ENCODE measurements at regions not wholly inside any gene's neighbourhood (a gene's known extent, or its start where the extent isn't known, plus 50 kb on each side); places are given as distances from the start of the nearest gene placed in this dataset.
"Not testable (repeated sequence)": the region's sequence is repeated elsewhere in the genome, so short reads cannot be mapped to it uniquely, and the experiment has no call there.

DNA sequence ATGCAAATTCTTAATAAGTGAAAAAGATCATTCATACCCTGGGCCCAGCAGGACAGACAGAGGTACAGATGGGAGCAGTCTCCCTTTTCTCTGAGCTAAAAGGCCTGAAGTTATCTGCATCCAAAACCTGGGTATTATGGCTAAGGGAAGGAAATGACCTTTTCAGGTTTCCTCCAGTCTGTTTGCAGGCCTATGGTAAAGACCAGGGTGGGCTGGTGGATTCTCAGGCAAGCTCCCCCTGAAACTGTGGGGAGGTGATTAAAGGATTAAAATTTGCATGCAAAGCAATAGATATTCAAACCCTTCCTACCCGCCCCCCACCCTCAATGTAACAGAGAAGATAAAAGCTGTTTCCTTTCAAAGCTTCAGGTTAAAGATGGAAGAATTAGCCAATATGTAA, 471.8 kb upstream of the RUNX1 start:
- WGBS, 2 donors = 100% methylated on average over 1 of the region's 1 CpG
- TF ChIP-seq, protein P1, sequence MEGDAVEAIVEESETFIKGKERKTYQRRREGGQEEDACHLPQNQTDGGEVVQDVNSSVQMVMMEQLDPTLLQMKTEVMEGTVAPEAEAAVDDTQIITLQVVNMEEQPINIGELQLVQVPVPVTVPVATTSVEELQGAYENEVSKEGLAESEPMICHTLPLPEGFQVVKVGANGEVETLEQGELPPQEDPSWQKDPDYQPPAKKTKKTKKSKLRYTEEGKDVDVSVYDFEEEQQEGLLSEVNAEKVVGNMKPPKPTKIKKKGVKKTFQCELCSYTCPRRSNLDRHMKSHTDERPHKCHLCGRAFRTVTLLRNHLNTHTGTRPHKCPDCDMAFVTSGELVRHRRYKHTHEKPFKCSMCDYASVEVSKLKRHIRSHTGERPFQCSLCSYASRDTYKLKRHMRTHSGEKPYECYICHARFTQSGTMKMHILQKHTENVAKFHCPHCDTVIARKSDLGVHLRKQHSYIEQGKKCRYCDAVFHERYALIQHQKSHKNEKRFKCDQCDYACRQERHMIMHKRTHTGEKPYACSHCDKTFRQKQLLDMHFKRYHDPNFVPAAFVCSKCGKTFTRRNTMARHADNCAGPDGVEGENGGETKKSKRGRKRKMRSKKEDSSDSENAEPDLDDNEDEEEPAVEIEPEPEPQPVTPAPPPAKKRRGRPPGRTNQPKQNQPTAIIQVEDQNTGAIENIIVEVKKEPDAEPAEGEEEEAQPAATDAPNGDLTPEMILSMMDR (IDR thresholded peaks at IDR 0.05) = no peak
- no peak for TF ChIP-seq POLR2A (IDR thresholded peaks at IDR 0.05)
- TF ChIP-seq EP300 (IDR thresholded peaks at IDR 0.05) = no peak
- Histone ChIP-seq H3K27ac (no peak overlapping the region), H3K4me1 (peaks cover 0 to 4% (median 0%) of the 10 kb centered on the region in 4 donors), H3K27me3 (no peaks in the 10 kb centered on the region), H3K9me3 (no peaks in the 10 kb centered on the region), H3K4me3 (no peak overlapping the region), H3K36me3 (no peaks in the 10 kb centered on the region)
- DNase-seq (ENCODE audit: low spot score in 2 of 2) = no peak

DNA sequence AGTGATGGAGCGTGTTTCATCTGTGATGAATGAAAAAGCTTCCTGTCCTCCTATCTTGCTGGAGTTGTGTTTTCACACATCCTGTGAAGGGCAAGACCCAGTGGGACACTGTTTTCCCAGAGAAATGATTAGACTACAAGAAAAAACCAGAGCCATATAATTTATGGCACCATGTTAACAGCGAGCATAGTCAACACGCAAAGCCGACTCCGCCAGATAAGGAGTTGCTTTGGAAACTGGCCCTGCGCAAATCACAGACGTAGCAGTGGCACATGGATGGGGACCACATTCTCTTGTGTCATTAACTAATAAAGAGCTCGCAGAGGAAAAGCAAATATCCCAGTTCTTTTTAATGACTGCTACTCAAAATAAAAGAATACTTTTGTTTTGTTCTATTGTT, 471.2 kb upstream of the RUNX1 start:
- no peak for TF ChIP-seq EP300 (IDR thresholded peaks at IDR 0.05)
- 38 to 42% methylated on average over 8 of the region's 8 CpGs for WGBS, 2 donors
- DNase-seq (ENCODE audit: low spot score in 2 of 2) = no peak
- Histone ChIP-seq H3K4me3 (no peak overlapping the region), H3K27ac (no peak overlapping the region), H3K9me3 (no peaks in the 10 kb centered on the region), H3K27me3 (no peaks in the 10 kb centered on the region), H3K36me3 (no peaks in the 10 kb centered on the region), H3K4me1 (no peaks in the 10 kb centered on the region)

DNA sequence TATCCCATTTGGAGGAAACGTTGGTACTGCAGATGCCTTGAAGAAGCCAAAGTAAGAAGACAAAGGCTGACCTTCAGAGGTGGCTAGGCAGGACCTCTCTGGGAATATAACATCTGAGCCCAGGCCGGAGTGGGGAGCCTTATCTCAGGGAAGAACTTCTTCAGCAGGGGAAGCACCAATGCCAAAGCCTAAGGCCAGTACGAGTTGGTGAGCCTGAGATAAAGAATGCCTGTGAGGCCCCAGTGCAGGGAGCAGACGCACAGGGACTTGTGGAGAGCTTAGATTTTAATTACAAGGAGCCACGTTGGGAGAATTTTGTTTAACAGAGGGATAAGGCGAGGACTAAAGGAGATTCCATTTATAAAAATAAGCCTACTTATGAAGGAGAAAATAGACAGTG, 468.8 kb upstream of the RUNX1 start:
- Histone ChIP-seq H3K27ac (no peak overlapping the region), H3K4me3 (no peak overlapping the region), H3K27me3 (no peaks in the 10 kb centered on the region), H3K4me1 (no peaks in the 10 kb centered on the region), H3K9me3 (no peaks in the 10 kb centered on the region), H3K36me3 (no peaks in the 10 kb centered on the region)
- 74 to 75% methylated on average over 6 of the region's 6 CpGs for WGBS, 2 donors
- TF ChIP-seq POLR2A (IDR thresholded peaks at IDR 0.05) (no peak), EP300 (IDR thresholded peaks at IDR 0.05) (no peak)
- TF ChIP-seq, protein P1 (IDR thresholded peaks at IDR 0.05) = no peak
- no peak for DNase-seq (ENCODE audit: low spot score in 2 of 2)

DNA sequence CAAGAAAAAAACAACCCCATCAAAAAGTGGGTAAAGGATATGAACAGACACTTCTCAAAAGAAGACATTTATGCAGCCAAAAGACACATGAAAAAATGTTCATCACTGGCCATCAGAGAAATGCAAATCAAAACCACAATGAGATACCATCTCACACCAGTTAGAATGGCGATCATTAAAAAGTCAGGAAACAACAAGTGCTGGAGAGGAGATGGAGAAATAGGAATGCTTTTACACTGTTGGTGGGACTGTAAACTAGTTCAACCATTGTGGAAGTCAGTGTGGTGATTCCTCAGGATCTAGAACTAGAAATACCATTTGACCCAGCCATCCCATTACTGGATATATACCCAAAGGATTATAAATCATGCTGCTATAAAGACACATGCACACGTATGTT, 467.2 kb upstream of the RUNX1 start:
- not testable (repeated sequence) for H3K27ac ChIP-seq; H3K9me3 ChIP-seq; H3K27me3 ChIP-seq; H3K36me3 ChIP-seq; H3K4me1 ChIP-seq; DNase-seq (ENCODE audit: low spot score in 2 of 2); H3K4me3 ChIP-seq
- 87 to 98% methylated on average over 2 of the region's 2 CpGs for WGBS, 2 donors

DNA sequence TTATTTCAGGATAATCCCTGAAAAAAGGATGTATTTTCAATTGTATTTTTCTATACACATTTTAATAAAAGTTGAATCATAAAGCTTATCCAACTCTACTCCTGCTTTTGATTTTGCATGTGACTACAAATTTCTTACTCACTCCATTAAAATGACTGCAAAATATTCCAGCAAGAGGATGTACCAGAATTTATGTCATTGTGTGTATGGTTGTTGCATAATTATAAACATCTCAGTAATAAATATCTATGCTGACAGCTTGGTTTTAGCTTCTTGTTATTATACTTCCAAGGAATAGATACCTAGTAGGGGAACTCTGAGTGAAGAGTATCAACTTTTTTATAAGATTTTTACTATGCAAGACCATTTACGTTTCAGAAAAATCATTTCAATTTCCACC, 463.2 kb upstream of the RUNX1 start:
- no peak overlapping the region for H3K27ac ChIP-seq
- peaks cover 0 to 5% (median 2%) of the 10 kb centered on the region in 4 donors for H3K4me1 ChIP-seq
- H3K9me3 ChIP-seq = no peaks in the 10 kb centered on the region
- 95 to 100% methylated on average over 1 of the region's 1 CpG for WGBS, 2 donors
- TF ChIP-seq, protein P1 (IDR thresholded peaks at IDR 0.05) = no peak
- TF ChIP-seq EP300 (IDR thresholded peaks at IDR 0.05) (no peak), POLR2A (IDR thresholded peaks at IDR 0.05) (no peak)
- H3K4me3 ChIP-seq = no peak overlapping the region
- no peaks in the 10 kb centered on the region for H3K27me3 ChIP-seq
- no peak for DNase-seq (ENCODE audit: low spot score in 2 of 2)
- H3K36me3 ChIP-seq = no peaks in the 10 kb centered on the region

DNA sequence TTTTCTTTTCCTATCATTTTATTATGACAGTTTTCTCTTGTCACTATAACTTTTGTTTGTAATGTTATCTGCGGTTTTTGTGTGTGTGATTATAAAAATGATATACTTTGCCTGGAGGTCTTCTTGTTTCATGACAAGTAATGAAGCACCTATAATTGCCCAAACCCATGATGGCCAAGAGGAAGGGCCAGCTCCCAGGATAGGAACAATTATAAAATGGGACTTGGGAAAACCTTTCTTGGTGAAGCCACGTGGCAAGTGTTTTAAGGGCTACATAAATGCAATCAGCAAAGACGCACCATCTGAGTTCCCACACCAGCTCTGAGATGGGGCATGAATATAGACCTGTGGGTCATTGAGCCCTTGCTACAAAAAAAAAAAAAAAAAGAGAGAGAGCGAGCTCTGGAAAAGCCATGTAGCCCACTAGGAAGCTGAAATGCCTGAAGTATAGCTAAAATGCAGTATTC, 462.6 kb upstream of the RUNX1 start:
- TF ChIP-seq POLR2A (IDR thresholded peaks at IDR 0.05) = no peak
- no peak for TF ChIP-seq EP300 (IDR thresholded peaks at IDR 0.05)
- TF ChIP-seq, protein P1 (IDR thresholded peaks at IDR 0.05) = no peak

More for the DNA sequence above, 462.6 kb upstream of the RUNX1 start:
- no peak for DNase-seq (ENCODE audit: low spot score in 2 of 2)
- H3K4me1 ChIP-seq = peaks cover 0 to 10% (median 2%) of the 10 kb centered on the region in 4 donors
- H3K9me3 ChIP-seq = no peaks in the 10 kb centered on the region
- no peaks in the 10 kb centered on the region for H3K27me3 ChIP-seq
- H3K27ac ChIP-seq = no peak overlapping the region
- 86 to 91% methylated on average over 4 of the region's 4 CpGs for WGBS, 2 donors
- H3K4me3 ChIP-seq = no peak overlapping the region
- H3K36me3 ChIP-seq = no peaks in the 10 kb centered on the region

All from tibial nerve (tissue), 4 donors.